GM10248 (cell line): ENCODE measurements at regions not wholly inside any gene's neighbourhood (a gene's known extent, or its start where the extent isn't known, plus 50 kb on each side); places are given as distances from the start of the nearest gene placed in this dataset.

ENCODE experiments used
- CTCF ChIA-PET: fragments of 300-600 bp; sonication (Branson Sonifier 250); formaldehyde crosslinking; extraction: SDS; loops from one replicate; lab custom pipeline; 2021; ENCODE audit warnings: antibody characterized with exemption; lab: Yijun Ruan, JAX
- POLR2A ChIA-PET: fragments of 350-650 bp; sonication (Branson Sonifier 250); formaldehyde crosslinking; extraction: SDS; loops from one replicate; lab custom pipeline; 2020; ENCODE audit warnings: antibody characterized with exemption; lab: Yijun Ruan, JAX
- DNase-seq: peaks from one replicate; pipeline ENCODE4 v3.0.0; 2012; ENCODE audit errors: extremely low spot score
- CTCF ChIP-seq: IDR thresholded peaks from 2 replicates; pipeline ENCODE4 v1.5.1; 2012; ENCODE audit warnings: mild to moderate bottlenecking, low read depth; ENCODE audit errors: extremely low read depth, missing control alignments, control extremely low read depth

GRCh38 chrX:10062980-10063379, 93.8 kb upstream of the CLCN4 start:
- ChIA-PET CTCF (interaction anchor here (1.1 kb wide), 1 partner anchor 12 kb away, joined by 3 read pairs; no protein-coding TSS in a partner anchor), POLR2A (no interaction called here)
- TF ChIP-seq CTCF = no peak
- no peak for DNase-seq

DNA sequence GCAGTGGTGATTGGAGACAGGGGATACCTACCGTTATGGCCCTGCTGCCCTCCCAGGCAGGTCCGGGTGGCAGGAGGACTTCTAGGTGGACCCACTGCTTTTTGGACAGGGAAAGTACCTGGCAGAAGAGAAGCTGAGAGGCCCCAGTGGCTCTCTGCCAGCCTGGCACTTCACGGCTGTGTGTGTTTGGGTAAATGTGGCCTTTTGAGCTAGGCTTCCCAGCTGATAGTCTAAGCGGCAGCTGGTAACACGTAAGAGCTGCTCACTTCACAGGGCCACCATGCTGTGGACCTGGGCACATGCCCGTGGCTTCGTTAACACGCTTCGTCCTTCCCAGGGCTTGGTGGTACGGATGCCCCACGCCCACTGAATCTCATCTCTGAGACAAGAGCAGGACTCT, 92.0 kb upstream of the CLCN4 start:
- ChIA-PET CTCF (interaction anchor here (1.2 kb wide), 1 partner anchor 9 kb away, joined by 3 read pairs; no protein-coding TSS in a partner anchor), POLR2A (no interaction called here)
- no peak for TF ChIP-seq CTCF
- no peak for DNase-seq

- POLR2A ChIA-PET = no interaction called here
- CTCF ChIA-PET = interaction anchor here (0.8 to 4.0 kb wide), 2 partner anchors 32 to 49 kb away, joined by 3 to 13 read pairs; no protein-coding TSS in a partner anchor
- DNase-seq = no peak
- TF ChIP-seq CTCF = no peak
Observed at GRCh38 chrX:10070714-10071436, 85.9 kb upstream of the CLCN4 start.

DNA sequence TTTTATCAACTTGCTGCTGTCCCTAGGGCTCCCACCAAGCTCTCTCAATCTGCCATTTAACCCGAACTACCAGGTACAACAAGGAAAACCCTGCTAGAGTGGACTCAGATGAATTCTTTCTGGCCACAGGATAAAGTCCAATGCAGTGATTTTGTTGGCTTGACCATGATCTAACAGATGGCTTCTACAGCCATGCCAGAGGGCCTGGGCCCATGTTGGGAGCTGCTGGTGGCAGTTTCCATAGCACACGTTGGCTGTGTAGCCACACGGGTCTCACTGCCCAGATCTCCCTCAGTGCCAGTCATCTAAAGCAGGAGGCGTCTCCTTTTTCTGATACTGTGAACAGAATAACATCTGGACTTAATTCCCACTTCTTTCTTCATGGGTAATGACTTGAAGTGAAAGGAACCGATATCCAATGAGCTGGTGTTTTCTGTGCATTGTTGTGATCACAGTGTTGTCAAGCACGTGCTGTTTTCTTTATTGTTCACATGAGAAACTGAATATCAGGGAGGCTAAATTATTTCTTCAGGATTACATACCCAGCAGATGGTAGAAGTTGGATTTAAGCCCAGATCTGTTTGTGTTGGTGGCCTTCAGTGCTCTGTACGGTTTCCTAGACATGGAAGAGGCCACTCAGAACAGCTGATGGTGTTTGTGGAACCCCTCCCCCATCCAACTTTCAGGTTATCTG, 85.2 kb upstream of the CLCN4 start:
- ChIA-PET CTCF (interaction anchor here (0.8 to 4.0 kb wide), 2 partner anchors 32 to 48 kb away, joined by 3 to 13 read pairs; no protein-coding TSS in a partner anchor), POLR2A (no interaction called here)
- TF ChIP-seq CTCF = no peak
- DNase-seq = no peak

DNA sequence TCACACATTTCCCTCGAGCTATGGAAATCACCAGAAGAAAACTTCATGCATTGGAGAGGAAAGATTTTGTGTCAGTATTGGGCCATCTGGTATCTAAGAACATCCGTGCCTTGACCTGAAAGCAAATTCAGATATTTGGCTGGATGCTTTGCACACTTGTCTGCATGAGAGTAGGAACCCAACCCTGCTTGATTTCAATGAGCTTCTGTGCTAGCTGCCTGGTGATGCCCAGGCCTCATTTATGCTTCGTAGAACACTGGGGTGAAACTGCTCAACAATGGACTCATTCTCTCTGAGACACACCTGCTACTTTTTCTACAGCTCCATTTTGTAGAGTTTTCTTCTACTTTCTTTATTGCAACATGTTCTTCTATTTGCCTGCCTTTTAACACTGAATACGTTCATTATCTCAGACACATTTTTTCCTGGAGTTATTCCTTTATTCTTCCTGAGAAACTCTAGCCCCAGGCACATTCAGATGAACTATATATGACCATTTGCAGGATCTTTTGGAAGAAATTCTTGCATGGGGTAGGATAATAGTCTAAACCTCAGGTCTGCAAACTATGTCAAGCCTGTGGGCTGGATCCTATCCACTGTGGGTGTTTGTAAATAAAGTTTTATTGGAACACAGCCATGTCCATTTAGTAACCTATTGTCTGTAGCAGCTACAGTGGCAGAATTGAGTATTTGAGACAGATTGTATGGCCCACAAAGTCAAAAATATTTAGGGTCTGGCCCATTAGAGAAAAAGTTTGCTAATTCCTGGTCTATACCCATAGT, 83.8 kb upstream of the CLCN4 start:
- TF ChIP-seq CTCF = no peak

DNA sequence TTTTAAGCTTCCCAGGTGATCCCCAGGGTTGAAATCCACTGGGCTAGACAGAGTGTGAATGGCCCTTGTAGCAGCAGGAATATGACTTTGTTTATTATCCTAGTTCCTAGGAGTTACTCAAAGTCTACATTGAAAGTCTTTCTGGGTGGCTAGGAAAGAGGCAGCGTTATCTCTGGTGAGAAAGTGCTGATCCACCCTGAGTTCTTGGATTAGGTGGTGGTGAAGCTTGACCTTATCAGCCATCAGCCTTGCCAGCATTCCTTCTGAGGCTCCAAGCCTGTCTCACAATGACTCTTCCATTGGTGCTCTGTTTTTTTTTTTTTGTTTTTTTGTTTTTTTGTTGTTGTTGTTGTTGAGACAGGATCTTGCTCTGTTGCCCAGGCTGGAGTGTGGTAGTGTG, 83.1 kb upstream of the CLCN4 start:
- ChIA-PET POLR2A (no interaction called here), CTCF (interaction anchor here (1.2 to 4.0 kb wide), 2 partner anchors 9 to 46 kb away, joined by 3 to 13 read pairs; no protein-coding TSS in a partner anchor)
- no peak for DNase-seq
- TF ChIP-seq CTCF = no peak

More for the DNA sequence above, 83.8 kb upstream of the CLCN4 start:
- ChIA-PET CTCF (interaction anchor here (1.2 to 4.0 kb wide), 2 partner anchors 8 to 47 kb away, joined by 3 to 13 read pairs; no protein-coding TSS in a partner anchor), POLR2A (no interaction called here)
- no peak for DNase-seq
